Breast epithelium (tissue), 3 donors: ENCODE measurements at regions not wholly inside any gene's neighbourhood (a gene's known extent, or its start where the extent isn't known, plus 50 kb on each side); places are given as distances from the start of the nearest gene placed in this dataset.

Experiments
- CTCF ChIP-seq, 3 donors: fragments of 450-650 bp; IDR thresholded peaks; one replicate each; pipeline ENCODE4 v1.5.1; 2016 to 2017; ENCODE audit warnings: antibody characterized with exemption in 3 of 3, mild to moderate bottlenecking in 3 of 3, moderate library complexity in 3 of 3
- POLR2A ChIP-seq: fragments of 450-650 bp; IDR thresholded peaks from one replicate; pipeline ENCODE4 v1.6.1; 2016; ENCODE audit warnings: antibody characterized with exemption, mild to moderate bottlenecking, moderate library complexity
- POLR2AphosphoS5 ChIP-seq, 3 donors: sonication (generic); formaldehyde crosslinking; IDR thresholded peaks; one replicate each; pipeline ENCODE4 v1.6.1; 2017; ENCODE audit warnings: antibody characterized with exemption in 3 of 3

DNA sequence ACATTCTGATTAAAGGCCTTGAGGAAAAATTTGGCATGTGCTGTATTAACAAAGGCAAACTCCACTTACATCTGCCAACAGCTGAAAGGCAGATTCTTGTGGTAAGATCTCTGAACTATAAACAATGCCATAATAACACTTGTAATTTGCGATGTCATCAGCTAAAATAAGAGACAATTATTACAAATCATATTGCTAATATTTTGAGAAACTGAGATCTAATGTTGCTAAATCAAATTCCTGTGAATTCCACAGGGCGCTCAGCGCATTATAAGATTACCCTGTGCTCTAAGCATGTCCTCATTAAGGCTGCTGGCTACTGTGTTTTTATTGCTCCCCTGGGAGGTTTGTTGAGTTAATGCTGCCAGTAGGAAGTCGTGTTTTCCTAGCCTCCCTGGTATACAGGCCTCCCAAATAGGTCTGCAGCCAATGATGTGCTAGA, 244.8 kb downstream of the DACT1 start:
- TF ChIP-seq CTCF (IDR thresholded peaks at IDR 0.05) (no peak), POLR2AphosphoS5 (IDR thresholded peaks at IDR 0.05) (no peak), POLR2A (no peak)
